GM21529 (cell line): ENCODE measurements at regions not wholly inside any gene's neighbourhood (a gene's known extent, or its start where the extent isn't known, plus 50 kb on each side); places are given as distances from the start of the nearest gene placed in this dataset.
"Not testable (repeated sequence)": the region's sequence is repeated elsewhere in the genome, so short reads cannot be mapped to it uniquely, and the experiment has no call there.

Source experiments
- ATAC-seq: cut with Tn5 transposase; IDR thresholded peaks from one replicate; pipeline ENCODE4 v1.9.1; 2021; ENCODE audit not compliant: unreplicated experiment

GRCh38 chr1:188655966-188656365 lies 1821.7 kb downstream of the BRINP3 start:
- not testable (repeated sequence) for ATAC-seq

- no peak for ATAC-seq
These were observed 1817.1 kb downstream of the BRINP3 start for GRCh38 chr1:188660572-188660971.

- ATAC-seq = no peak
These were observed 1812.2 kb downstream of the BRINP3 start for GRCh38 chr1:188665477-188665876.

GRCh38 chr1:188668083-188668482 lies 1809.6 kb downstream of the BRINP3 start:
- ATAC-seq = no peak

- no peak for ATAC-seq
These were observed 1807.8 kb downstream of the BRINP3 start for GRCh38 chr1:188669728-188670382.

GRCh38 chr1:188670837-188671236 lies 1806.8 kb downstream of the BRINP3 start:
- no peak for ATAC-seq

- ATAC-seq = no peak
These were observed 1805.5 kb downstream of the BRINP3 start for GRCh38 chr1:188672153-188672552.

- no peak for ATAC-seq
These were observed 1788.1 kb downstream of the BRINP3 start for GRCh38 chr1:188689542-188689941.

GRCh38 chr1:188700116-188700515 lies 1777.5 kb downstream of the BRINP3 start:
- ATAC-seq = no peak

GRCh38 chr1:188706742-188707141 lies 1770.9 kb downstream of the BRINP3 start:
- ATAC-seq = no peak

- no peak for ATAC-seq
These were observed 1768.7 kb downstream of the BRINP3 start for GRCh38 chr1:188708795-188709535.

GRCh38 chr1:188715566-188715965 lies 1762.1 kb downstream of the BRINP3 start:
- ATAC-seq = no peak

GRCh38 chr1:188719735-188720134 lies 1757.9 kb downstream of the BRINP3 start:
- ATAC-seq = no peak

- no peak for ATAC-seq
These were observed 1754.2 kb downstream of the BRINP3 start for GRCh38 chr1:188723332-188724020.

GRCh38 chr1:188729039-188729438 lies 1748.6 kb downstream of the BRINP3 start:
- no peak for ATAC-seq

- no peak for ATAC-seq
These were observed 1742.1 kb downstream of the BRINP3 start for GRCh38 chr1:188735567-188735966.

GRCh38 chr1:188749275-188749674 lies 1728.4 kb downstream of the BRINP3 start:
- not testable (repeated sequence) for ATAC-seq

- not testable (repeated sequence) for ATAC-seq
These were observed 1725.6 kb downstream of the BRINP3 start for GRCh38 chr1:188752027-188752426.

- not testable (repeated sequence) for ATAC-seq
These were observed 1719.9 kb downstream of the BRINP3 start for GRCh38 chr1:188757747-188758146.

GRCh38 chr1:188761226-188761625 lies 1716.4 kb downstream of the BRINP3 start:
- ATAC-seq = no peak

GRCh38 chr1:188762166-188762743 lies 1715.4 kb downstream of the BRINP3 start:
- no peak for ATAC-seq

- no peak for ATAC-seq
These were observed 1714.1 kb downstream of the BRINP3 start for GRCh38 chr1:188763541-188763940.
